ENCODE measurements at regions not wholly inside any gene's neighbourhood (a gene's known extent, or its start where the extent isn't known, plus 50 kb on each side); places are given as distances from the start of the nearest gene placed in this dataset.
"Not testable (repeated sequence)": the region's sequence is repeated elsewhere in the genome, so short reads cannot be mapped to it uniquely, and the experiment has no call there.

GRCh38 chr19:28152195-28152594 is 1060.8 kb downstream of the UQCRFS1 start:
- Histone ChIP-seq H3K4me1 (ENCODE audit: control insufficient read depth in 3 of 3, insufficient read depth in 3 of 3, low read length in 3 of 3) (no peaks in the 10 kb centered on the region), H3K27ac (ENCODE audit: low read depth, low read length) (no peak overlapping the region), H3K9ac (ENCODE audit: low read depth in 1 of 3, low read length in 3 of 3) (no peak overlapping the region), H3K27me3 (ENCODE audit: control insufficient read depth in 3 of 3, insufficient read depth in 3 of 3, low read length in 3 of 3) (peaks cover 0 to 3% (median 0%) of the 10 kb centered on the region in 3 donors), H3K9me3 (ENCODE audit: control insufficient read depth in 3 of 3, low read length in 3 of 3) (no peaks in the 10 kb centered on the region), H3K4me3 (ENCODE audit: low read length in 3 of 3) (no peak overlapping the region), H3K36me3 (ENCODE audit: control insufficient read depth in 3 of 3, insufficient read depth in 3 of 3, low read length in 3 of 3) (no peaks in the 10 kb centered on the region)

DNA sequence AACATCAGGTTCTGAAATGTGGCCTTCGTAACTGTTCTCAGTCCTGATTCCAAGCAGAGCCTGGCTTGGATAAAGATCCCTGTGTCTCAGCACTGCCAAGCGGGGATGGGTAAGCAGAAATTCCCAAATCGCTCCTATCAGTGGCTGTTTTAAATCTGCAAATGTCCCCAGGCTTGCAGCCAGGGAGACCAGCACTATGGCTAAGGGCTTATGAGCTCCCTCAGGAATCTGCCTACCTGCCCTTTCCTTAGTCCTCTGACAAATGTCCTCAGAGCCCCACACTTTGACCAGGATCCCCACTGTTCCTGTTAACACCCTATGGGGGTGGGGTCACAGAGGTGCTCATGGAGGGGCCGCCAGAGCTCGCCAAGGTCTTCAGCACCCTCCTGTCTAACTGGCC is 1062.8 kb downstream of the UQCRFS1 start:
- H3K4me3 ChIP-seq (ENCODE audit: low read length in 3 of 3): no peak overlapping the region
- no peaks in the 10 kb centered on the region for H3K4me1 ChIP-seq (ENCODE audit: control insufficient read depth in 3 of 3, insufficient read depth in 3 of 3, low read length in 3 of 3)
- H3K27me3 ChIP-seq (ENCODE audit: control insufficient read depth in 3 of 3, insufficient read depth in 3 of 3, low read length in 3 of 3): peaks cover 0 to 3% (median 0%) of the 10 kb centered on the region in 3 donors
- no peaks in the 10 kb centered on the region for H3K9me3 ChIP-seq (ENCODE audit: control insufficient read depth in 3 of 3, low read length in 3 of 3)
- H3K36me3 ChIP-seq (ENCODE audit: control insufficient read depth in 3 of 3, insufficient read depth in 3 of 3, low read length in 3 of 3): no peaks in the 10 kb centered on the region
- H3K9ac ChIP-seq (ENCODE audit: low read depth in 1 of 3, low read length in 3 of 3): no peak overlapping the region
- H3K27ac ChIP-seq (ENCODE audit: low read depth, low read length): no peak overlapping the region

DNA sequence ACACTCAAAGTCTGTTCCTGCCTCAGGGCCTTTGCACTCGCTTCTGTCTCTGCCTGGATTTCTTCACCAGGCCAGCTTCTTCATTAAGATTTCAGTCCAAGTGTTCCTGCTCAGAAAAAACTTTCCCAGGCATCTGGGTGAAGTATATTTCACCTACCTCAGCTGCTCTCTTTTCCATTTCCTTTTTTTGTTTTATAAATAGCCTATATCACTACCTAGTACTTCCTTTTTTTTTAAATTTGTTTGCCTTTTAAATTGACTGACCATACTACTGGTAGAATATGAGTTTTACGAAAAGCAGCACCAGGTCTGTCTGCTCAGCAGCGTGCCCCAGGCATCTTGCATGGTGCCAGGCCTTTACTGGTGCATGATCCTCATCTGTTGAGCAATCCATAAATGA is 1064.4 kb downstream of the UQCRFS1 start:
- Histone ChIP-seq H3K9me3 (ENCODE audit: control insufficient read depth in 3 of 3, low read length in 3 of 3) (no peaks in the 10 kb centered on the region), H3K4me3 (ENCODE audit: low read length in 3 of 3) (no peak overlapping the region), H3K27ac (ENCODE audit: low read depth, low read length) (no peak overlapping the region), H3K9ac (ENCODE audit: low read depth in 1 of 3, low read length in 3 of 3) (no peak overlapping the region), H3K27me3 (ENCODE audit: control insufficient read depth in 3 of 3, insufficient read depth in 3 of 3, low read length in 3 of 3) (peaks cover 0 to 3% (median 0%) of the 10 kb centered on the region in 3 donors), H3K36me3 (ENCODE audit: control insufficient read depth in 3 of 3, insufficient read depth in 3 of 3, low read length in 3 of 3) (no peaks in the 10 kb centered on the region), H3K4me1 (ENCODE audit: control insufficient read depth in 3 of 3, insufficient read depth in 3 of 3, low read length in 3 of 3) (no peaks in the 10 kb centered on the region)

DNA sequence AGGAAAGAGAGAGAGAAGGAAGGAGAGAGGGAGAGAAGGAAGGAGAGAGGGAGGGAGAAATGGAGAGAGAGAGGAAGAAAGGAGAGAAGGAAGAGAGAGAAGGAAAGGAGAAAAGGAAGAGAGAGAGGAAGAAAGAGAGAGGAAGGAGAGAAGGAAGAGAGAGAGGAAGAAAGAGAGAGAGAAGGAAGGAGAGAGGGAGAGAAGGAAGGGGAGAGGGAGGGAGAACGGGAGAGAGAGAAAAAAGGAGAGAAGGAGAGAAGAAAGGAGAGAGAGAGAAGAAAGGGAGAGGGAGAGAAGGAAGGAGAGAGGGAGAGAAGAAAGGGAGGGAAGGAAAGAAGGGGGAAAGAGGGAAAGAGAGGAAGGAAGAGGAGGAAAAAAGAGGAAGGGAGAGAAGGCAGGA is 1070.7 kb downstream of the UQCRFS1 start:
- Histone ChIP-seq H3K4me3 (ENCODE audit: low read length in 3 of 3) (no peak overlapping the region), H3K27ac (ENCODE audit: low read depth, low read length) (no peak overlapping the region), H3K4me1 (ENCODE audit: control insufficient read depth in 3 of 3, insufficient read depth in 3 of 3, low read length in 3 of 3) (no peaks in the 10 kb centered on the region), H3K9me3 (ENCODE audit: control insufficient read depth in 3 of 3, low read length in 3 of 3) (peaks cover 0 to 4% (median 2%) of the 10 kb centered on the region in 3 donors), H3K27me3 (ENCODE audit: control insufficient read depth in 3 of 3, insufficient read depth in 3 of 3, low read length in 3 of 3) (peaks cover 0 to 2% (median 0%) of the 10 kb centered on the region in 3 donors), H3K9ac (ENCODE audit: low read depth in 1 of 3, low read length in 3 of 3) (no peak overlapping the region), H3K36me3 (ENCODE audit: control insufficient read depth in 3 of 3, insufficient read depth in 3 of 3, low read length in 3 of 3) (no peaks in the 10 kb centered on the region)

DNA sequence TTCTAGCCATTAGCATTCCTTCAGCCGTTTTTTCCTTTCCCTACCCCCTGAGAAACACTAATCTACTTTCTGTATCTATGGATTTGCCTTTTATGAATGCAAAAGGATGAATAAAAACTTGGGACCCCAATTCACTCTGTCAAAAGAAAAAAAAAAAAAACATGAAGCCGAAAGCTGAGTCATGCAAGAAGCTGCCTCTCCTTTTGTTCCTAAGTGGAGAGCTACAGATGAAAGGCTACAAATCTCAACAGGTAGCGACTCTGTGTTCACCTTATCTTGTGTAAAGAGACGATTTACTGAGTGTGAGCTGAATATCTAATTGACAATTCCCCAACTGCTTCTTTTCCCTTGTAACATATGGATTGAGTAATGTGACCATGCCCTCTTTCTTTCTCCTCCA is 1072.8 kb downstream of the UQCRFS1 start:
- H3K27me3 ChIP-seq (ENCODE audit: control insufficient read depth in 3 of 3, insufficient read depth in 3 of 3, low read length in 3 of 3): peaks cover 0 to 2% (median 0%) of the 10 kb centered on the region in 3 donors
- no peak overlapping the region for H3K4me3 ChIP-seq (ENCODE audit: low read length in 3 of 3)
- H3K9ac ChIP-seq (ENCODE audit: low read depth in 1 of 3, low read length in 3 of 3): no peak overlapping the region
- H3K4me1 ChIP-seq (ENCODE audit: control insufficient read depth in 3 of 3, insufficient read depth in 3 of 3, low read length in 3 of 3): no peaks in the 10 kb centered on the region
- H3K36me3 ChIP-seq (ENCODE audit: control insufficient read depth in 3 of 3, insufficient read depth in 3 of 3, low read length in 3 of 3): no peaks in the 10 kb centered on the region
- no peak overlapping the region for H3K27ac ChIP-seq (ENCODE audit: low read depth, low read length)
- H3K9me3 ChIP-seq (ENCODE audit: control insufficient read depth in 3 of 3, low read length in 3 of 3): peaks cover 0 to 4% (median 2%) of the 10 kb centered on the region in 3 donors

DNA sequence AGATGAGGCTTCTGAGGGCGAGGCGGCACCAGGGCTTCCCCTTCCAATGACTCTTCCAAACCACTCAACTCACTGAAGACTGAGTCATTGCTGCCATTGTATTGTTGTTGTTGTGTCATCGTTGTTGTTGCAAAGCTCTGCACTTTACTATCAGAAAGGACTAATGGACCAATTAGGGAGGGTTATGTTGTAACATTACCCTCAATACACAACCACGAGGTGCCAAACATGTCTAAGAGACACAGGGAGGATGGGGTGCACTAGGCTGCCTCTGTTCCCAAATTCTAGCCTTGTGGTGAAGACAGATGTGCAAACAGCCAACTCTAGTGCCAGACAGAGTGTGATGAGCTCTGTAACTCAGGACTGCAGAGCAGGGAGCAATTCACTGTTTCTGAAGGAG is 1075.2 kb downstream of the UQCRFS1 start:
- H3K4me3 ChIP-seq (ENCODE audit: low read length in 3 of 3): no peak overlapping the region
- peaks cover 0 to 2% (median 0%) of the 10 kb centered on the region in 3 donors for H3K27me3 ChIP-seq (ENCODE audit: control insufficient read depth in 3 of 3, insufficient read depth in 3 of 3, low read length in 3 of 3)
- H3K9ac ChIP-seq (ENCODE audit: low read depth in 1 of 3, low read length in 3 of 3): no peak overlapping the region
- H3K9me3 ChIP-seq (ENCODE audit: control insufficient read depth in 3 of 3, low read length in 3 of 3): peaks cover 0 to 4% (median 2%) of the 10 kb centered on the region in 3 donors
- no peak overlapping the region for H3K27ac ChIP-seq (ENCODE audit: low read depth, low read length)
- no peaks in the 10 kb centered on the region for H3K36me3 ChIP-seq (ENCODE audit: control insufficient read depth in 3 of 3, insufficient read depth in 3 of 3, low read length in 3 of 3)
- no peaks in the 10 kb centered on the region for H3K4me1 ChIP-seq (ENCODE audit: control insufficient read depth in 3 of 3, insufficient read depth in 3 of 3, low read length in 3 of 3)

DNA sequence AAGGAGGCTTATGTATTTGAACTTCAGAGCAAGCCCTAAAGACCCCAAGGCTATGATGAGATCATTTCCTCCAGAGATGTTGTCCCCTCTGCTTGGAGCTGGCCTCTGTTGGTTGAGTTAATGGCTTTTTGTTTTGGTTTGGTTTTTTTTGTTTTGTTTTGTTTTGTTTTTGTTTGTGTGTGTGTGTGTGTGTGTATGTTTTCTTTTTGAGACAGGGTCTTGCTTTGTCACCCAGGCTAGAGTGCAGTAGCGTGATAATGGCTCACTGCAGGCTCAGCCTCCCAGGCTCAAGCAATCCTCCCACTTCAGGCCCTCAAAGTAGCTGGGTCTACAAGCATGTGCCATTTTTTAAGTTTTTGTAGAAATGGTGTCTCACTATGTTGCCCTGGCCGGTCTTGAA is 1076.2 kb downstream of the UQCRFS1 start:
- Histone ChIP-seq H3K4me3 (ENCODE audit: low read length in 3 of 3) (no peak overlapping the region), H3K36me3 (ENCODE audit: control insufficient read depth in 3 of 3, insufficient read depth in 3 of 3, low read length in 3 of 3) (no peaks in the 10 kb centered on the region), H3K9me3 (ENCODE audit: control insufficient read depth in 3 of 3, low read length in 3 of 3) (peaks cover 0 to 4% (median 2%) of the 10 kb centered on the region in 3 donors), H3K4me1 (ENCODE audit: control insufficient read depth in 3 of 3, insufficient read depth in 3 of 3, low read length in 3 of 3) (no peaks in the 10 kb centered on the region), H3K27me3 (ENCODE audit: control insufficient read depth in 3 of 3, insufficient read depth in 3 of 3, low read length in 3 of 3) (peaks cover 0 to 2% (median 0%) of the 10 kb centered on the region in 3 donors), H3K27ac (ENCODE audit: low read depth, low read length) (no peak overlapping the region), H3K9ac (ENCODE audit: low read depth in 1 of 3, low read length in 3 of 3) (no peak overlapping the region)

GRCh38 chr19:28135825-28136224 is 1077.1 kb downstream of the UQCRFS1 start:
- Histone ChIP-seq H3K36me3 (ENCODE audit: control insufficient read depth in 3 of 3, insufficient read depth in 3 of 3, low read length in 3 of 3) (no peaks in the 10 kb centered on the region), H3K9me3 (ENCODE audit: control insufficient read depth in 3 of 3, low read length in 3 of 3) (peaks cover 0 to 4% (median 2%) of the 10 kb centered on the region in 3 donors), H3K4me1 (ENCODE audit: control insufficient read depth in 3 of 3, insufficient read depth in 3 of 3, low read length in 3 of 3) (no peaks in the 10 kb centered on the region), H3K27me3 (ENCODE audit: control insufficient read depth in 3 of 3, insufficient read depth in 3 of 3, low read length in 3 of 3) (no peaks in the 10 kb centered on the region), H3K27ac (ENCODE audit: low read depth, low read length) (no peak overlapping the region), H3K9ac (ENCODE audit: low read depth in 1 of 3, low read length in 3 of 3) (no peak overlapping the region), H3K4me3 (ENCODE audit: low read length in 3 of 3) (no peak overlapping the region)

DNA sequence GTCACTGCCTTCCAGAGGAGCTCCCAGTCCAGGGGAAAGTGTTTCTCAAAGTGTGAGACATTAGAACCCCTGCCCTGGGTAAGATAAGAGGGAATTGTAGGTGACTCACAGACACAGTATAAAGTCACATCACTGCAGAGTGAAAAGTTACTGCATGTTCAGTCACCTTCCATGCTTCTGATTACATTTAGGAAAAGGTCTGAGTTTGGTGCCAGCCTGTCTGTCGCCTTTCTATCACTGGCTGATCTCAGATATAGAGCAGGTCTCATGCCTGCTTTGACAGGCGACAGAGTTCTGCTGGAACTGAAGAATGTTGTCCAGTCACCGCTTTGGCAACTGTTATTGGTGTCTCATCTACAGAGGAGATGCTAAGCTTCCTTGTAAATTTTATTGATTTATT is 1078.6 kb downstream of the UQCRFS1 start:
- Histone ChIP-seq H3K27ac (ENCODE audit: low read depth, low read length) (no peak overlapping the region), H3K36me3 (ENCODE audit: control insufficient read depth in 3 of 3, insufficient read depth in 3 of 3, low read length in 3 of 3) (no peaks in the 10 kb centered on the region), H3K4me3 (ENCODE audit: low read length in 3 of 3) (no peak overlapping the region), H3K4me1 (ENCODE audit: control insufficient read depth in 3 of 3, insufficient read depth in 3 of 3, low read length in 3 of 3) (no peaks in the 10 kb centered on the region), H3K9ac (ENCODE audit: low read depth in 1 of 3, low read length in 3 of 3) (no peak overlapping the region), H3K27me3 (ENCODE audit: control insufficient read depth in 3 of 3, insufficient read depth in 3 of 3, low read length in 3 of 3) (no peaks in the 10 kb centered on the region), H3K9me3 (ENCODE audit: control insufficient read depth in 3 of 3, low read length in 3 of 3) (peaks cover 0 to 2% (median 0%) of the 10 kb centered on the region in 3 donors)

GRCh38 chr19:28130881-28131280 is 1082.1 kb downstream of the UQCRFS1 start:
- H3K9ac ChIP-seq (ENCODE audit: low read depth in 1 of 3, low read length in 3 of 3); H3K9me3 ChIP-seq (ENCODE audit: control insufficient read depth in 3 of 3, low read length in 3 of 3); H3K36me3 ChIP-seq (ENCODE audit: control insufficient read depth in 3 of 3, insufficient read depth in 3 of 3, low read length in 3 of 3); H3K4me1 ChIP-seq (ENCODE audit: control insufficient read depth in 3 of 3, insufficient read depth in 3 of 3, low read length in 3 of 3); H3K27me3 ChIP-seq (ENCODE audit: control insufficient read depth in 3 of 3, insufficient read depth in 3 of 3, low read length in 3 of 3); H3K27ac ChIP-seq (ENCODE audit: low read depth, low read length); H3K4me3 ChIP-seq (ENCODE audit: low read length in 3 of 3): not testable (repeated sequence)

DNA sequence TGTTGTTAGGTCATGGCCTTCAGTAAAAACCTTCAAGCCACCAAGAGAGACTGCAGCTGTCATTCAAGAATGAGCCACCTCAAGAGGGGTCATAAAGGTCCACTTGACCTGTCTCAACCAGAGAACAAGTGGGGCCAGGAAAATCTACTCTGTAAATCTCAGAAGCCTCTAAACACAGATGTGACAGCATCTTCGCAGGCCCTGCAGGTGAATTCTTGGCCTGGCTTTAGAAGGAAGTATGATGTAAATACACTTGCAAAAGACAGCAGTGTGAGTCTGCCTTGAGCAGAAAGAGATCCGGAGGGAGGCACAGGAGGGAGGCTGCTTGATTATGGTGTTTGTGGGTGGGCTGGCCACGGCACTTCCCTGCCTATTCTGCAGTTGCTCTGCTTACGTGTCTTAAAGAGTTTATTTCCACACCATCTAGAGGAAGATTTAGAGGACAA is 1082.9 kb downstream of the UQCRFS1 start:
- H3K36me3 ChIP-seq (ENCODE audit: control insufficient read depth in 3 of 3, insufficient read depth in 3 of 3, low read length in 3 of 3): no peaks in the 10 kb centered on the region
- no peaks in the 10 kb centered on the region for H3K27me3 ChIP-seq (ENCODE audit: control insufficient read depth in 3 of 3, insufficient read depth in 3 of 3, low read length in 3 of 3)
- H3K4me1 ChIP-seq (ENCODE audit: control insufficient read depth in 3 of 3, insufficient read depth in 3 of 3, low read length in 3 of 3): no peaks in the 10 kb centered on the region
- H3K9ac ChIP-seq (ENCODE audit: low read depth in 1 of 3, low read length in 3 of 3): no peak overlapping the region
- H3K27ac ChIP-seq (ENCODE audit: low read depth, low read length): no peak overlapping the region
- H3K4me3 ChIP-seq (ENCODE audit: low read length in 3 of 3): no peak overlapping the region
- no peaks in the 10 kb centered on the region for H3K9me3 ChIP-seq (ENCODE audit: control insufficient read depth in 3 of 3, low read length in 3 of 3)
